ENCODE measurements at regions not wholly inside any gene's neighbourhood (a gene's known extent, or its start where the extent isn't known, plus 50 kb on each side); places are given as distances from the start of the nearest gene placed in this dataset.

- DNase-seq (ENCODE audit: low spot score) = no peak
- Histone ChIP-seq H3K4me3 (no peak overlapping the region), H3K36me3 (no peaks in the 10 kb centered on the region), H3K27me3 (replicated peaks; ENCODE audit: insufficient read depth) (no peaks in the 10 kb centered on the region), H3K4me1 (ENCODE audit: control insufficient read depth in 1 of 2, low read depth in 2 of 2) (no peaks in the 10 kb centered on the region), H3K9me3 (no peaks in the 10 kb centered on the region), H3K27ac (no peak overlapping the region)
- no peak for TF ChIP-seq CTCF (IDR thresholded peaks at IDR 0.05)
- no peak for ATAC-seq (ENCODE audit: insufficient number of reproducible peaks, low FRiP score, low read depth)
These were observed 539.5 kb downstream of the EBF1 start for GRCh38 chr5:158560170-158560569.

- Histone ChIP-seq H3K4me3 (no peak overlapping the region), H3K9me3 (no peaks in the 10 kb centered on the region), H3K27me3 (replicated peaks; ENCODE audit: insufficient read depth) (no peaks in the 10 kb centered on the region), H3K36me3 (no peaks in the 10 kb centered on the region), H3K4me1 (ENCODE audit: control insufficient read depth in 1 of 2, low read depth in 2 of 2) (no peaks in the 10 kb centered on the region), H3K27ac (no peak overlapping the region)
- TF ChIP-seq CTCF (IDR thresholded peaks at IDR 0.05) = no peak
- DNase-seq (ENCODE audit: low spot score) (no peak), ATAC-seq (ENCODE audit: insufficient number of reproducible peaks, low FRiP score, low read depth) (no peak)
These were observed 540.1 kb downstream of the EBF1 start for GRCh38 chr5:158559643-158560042.

- no peaks in the 10 kb centered on the region for H3K9me3 ChIP-seq
- H3K27me3 ChIP-seq (replicated peaks; ENCODE audit: insufficient read depth) = no peaks in the 10 kb centered on the region
- H3K27ac ChIP-seq = no peak overlapping the region
- DNase-seq (ENCODE audit: low spot score) (no peak), ATAC-seq (ENCODE audit: insufficient number of reproducible peaks, low FRiP score, low read depth) (no peak)
- no peaks in the 10 kb centered on the region for H3K4me1 ChIP-seq (ENCODE audit: control insufficient read depth in 1 of 2, low read depth in 2 of 2)
- H3K36me3 ChIP-seq = no peaks in the 10 kb centered on the region
- TF ChIP-seq CTCF (IDR thresholded peaks at IDR 0.05) = no peak
- H3K4me3 ChIP-seq = no peak overlapping the region
These were observed 540.6 kb downstream of the EBF1 start for GRCh38 chr5:158559066-158559465.

GRCh38 chr5:158553962-158554336, 545.8 kb downstream of the EBF1 start:
- Histone ChIP-seq H3K4me3 (no peak overlapping the region), H3K27me3 (replicated peaks; ENCODE audit: insufficient read depth) (no peaks in the 10 kb centered on the region), H3K4me1 (ENCODE audit: control insufficient read depth in 1 of 2, low read depth in 2 of 2) (peaks cover 0 to 5% of the 10 kb centered on the region in 2 donors), H3K36me3 (no peaks in the 10 kb centered on the region), H3K9me3 (no peaks in the 10 kb centered on the region), H3K27ac (no peak overlapping the region)
- DNase-seq (ENCODE audit: low spot score) (no peak), ATAC-seq (ENCODE audit: insufficient number of reproducible peaks, low FRiP score, low read depth) (no peak)
- TF ChIP-seq CTCF (IDR thresholded peaks at IDR 0.05) = no peak

DNA sequence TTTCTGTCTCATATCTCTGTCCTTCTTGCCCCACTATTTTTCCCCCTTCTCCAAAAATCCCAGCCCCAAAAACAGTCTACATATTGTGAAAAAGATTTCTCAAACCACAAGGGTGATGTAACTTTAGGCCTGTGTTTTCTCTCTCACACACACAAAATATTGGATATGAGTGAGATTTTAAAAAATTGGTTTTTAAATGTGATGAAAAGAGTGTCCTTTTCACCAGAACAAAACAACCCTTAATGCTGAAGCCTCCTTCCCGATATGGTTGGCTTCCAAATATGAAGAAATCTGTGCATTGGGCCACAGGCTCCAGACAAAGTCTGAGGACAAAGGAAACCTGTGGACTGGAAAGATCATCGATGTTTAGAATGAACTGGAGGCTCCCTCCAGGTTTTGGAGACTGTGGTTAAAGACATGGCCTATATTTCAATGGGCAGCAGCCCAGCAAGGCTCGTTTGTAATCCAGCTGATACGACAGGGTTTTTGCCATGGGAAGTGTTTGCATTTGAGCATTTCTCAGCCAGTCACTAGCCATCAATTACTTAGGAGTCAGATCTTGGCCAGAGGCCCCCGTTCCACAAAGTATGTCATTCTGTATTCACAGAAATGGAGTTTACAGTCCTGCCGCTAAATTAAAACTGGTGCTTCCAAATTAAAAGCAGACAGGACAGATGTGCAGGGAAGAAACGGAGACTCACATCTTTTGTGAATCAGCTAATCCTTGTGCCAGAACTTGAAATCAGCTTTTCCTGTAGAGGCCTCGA, 546.3 kb downstream of the EBF1 start:
- Histone ChIP-seq H3K4me3 (no peak overlapping the region), H3K9me3 (no peaks in the 10 kb centered on the region), H3K27me3 (replicated peaks; ENCODE audit: insufficient read depth) (no peaks in the 10 kb centered on the region), H3K27ac (no peak overlapping the region), H3K4me1 (ENCODE audit: control insufficient read depth in 1 of 2, low read depth in 2 of 2) (peaks cover 0 to 5% of the 10 kb centered on the region in 2 donors), H3K36me3 (no peaks in the 10 kb centered on the region)
- no peak for TF ChIP-seq CTCF (IDR thresholded peaks at IDR 0.05)
- ATAC-seq (ENCODE audit: insufficient number of reproducible peaks, low FRiP score, low read depth) (no peak), DNase-seq (ENCODE audit: low spot score) (no peak)
